Gastroesophageal sphincter (tissue), 4 donors: ENCODE measurements at regions not wholly inside any gene's neighbourhood (a gene's known extent, or its start where the extent isn't known, plus 50 kb on each side); places are given as distances from the start of the nearest gene placed in this dataset.

Source experiments
- ATAC-seq: fragments of 150-250 bp; one replicate; pipeline ENCODE4 v1.9.1; 2016; ENCODE audit warnings: mild to moderate bottlenecking, moderate library complexity
- H3K27ac ChIP-seq, 4 donors: fragments of 200-600 bp; sonication (generic) in 3 of 4; 1 replicate in 3 of 4; 2 replicates in 1 of 4; pipeline ENCODE4 v1.5.1; 2016 to 2019
- H3K27me3 ChIP-seq: fragments of 200-600 bp; sonication (generic); one replicate; pipeline ENCODE4 v1.5.1; 2019
- H3K36me3 ChIP-seq, 2 donors: fragments of 200-600 bp; sonication (generic); one replicate each; pipeline ENCODE4 v1.5.1; 2019; ENCODE audit warnings: control low read depth in 1 of 2
- H3K4me1 ChIP-seq, 3 donors: fragments of 200-600 bp; sonication (generic); 1 replicate in 2 of 3; 2 replicates in 1 of 3; pipeline ENCODE4 v1.5.1; 2016 to 2019; ENCODE audit warnings: control low read depth in 2 of 3
- H3K4me3 ChIP-seq, 2 donors: fragments of 200-600 bp; sonication (generic); one replicate each; pipeline ENCODE4 v1.5.1; 2019; ENCODE audit warnings: mild to moderate bottlenecking in 1 of 2, moderate library complexity in 1 of 2
- H3K9me3 ChIP-seq, 3 donors: fragments of 200-600 bp; sonication (generic); one replicate each; pipeline ENCODE4 v1.5.1; 2017 to 2019; ENCODE audit warnings: control low read depth in 2 of 3
- CTCF ChIP-seq, 4 experiments: fragments of 200-600 bp in 2 of 4; fragments of 450-650 bp in 2 of 4; sonication (generic) in 1 of 4; IDR thresholded peaks; one replicate each; pipeline ENCODE4 v1.5.1; 2017 to 2019; ENCODE audit warnings: antibody characterized with exemption in 4 of 4, mild to moderate bottlenecking in 2 of 4, moderate library complexity in 2 of 4
- EP300 ChIP-seq: sonication (generic); formaldehyde crosslinking; IDR thresholded peaks from one replicate; pipeline ENCODE4 v1.6.1; 2017; ENCODE audit warnings: antibody characterized with exemption, mild to moderate bottlenecking
- POLR2A ChIP-seq, 2 donors: fragments of 450-650 bp; IDR thresholded peaks; one replicate each; pipeline ENCODE4 v1.6.1; 2017; ENCODE audit warnings: antibody characterized with exemption in 2 of 2, mild to moderate bottlenecking in 2 of 2, moderate library complexity in 1 of 2
- POLR2AphosphoS5 ChIP-seq: sonication (generic); formaldehyde crosslinking; IDR thresholded peaks from one replicate; pipeline ENCODE4 v1.6.1; 2017; ENCODE audit warnings: antibody characterized with exemption
- WGBS, 2 donors: methylation state at CpG; one replicate each; pipeline ENCODE4 v1.1.5; 2018; ENCODE audit warnings: low coverage in 1 of 2; 5-methylcytosine and 5-hydroxymethylcytosine counted together

- no peak overlapping the region for H3K27ac ChIP-seq
- H3K36me3 ChIP-seq, result no peaks in the 10 kb centered on the region
- no peaks in the 10 kb centered on the region for H3K27me3 ChIP-seq
- no peaks in the 10 kb centered on the region for H3K4me1 ChIP-seq
- 74 to 80% methylated on average over 4 to 5 of the region's 5 CpGs for WGBS, 2 donors
- H3K4me3 ChIP-seq, result no peak overlapping the region
- no peak for TF ChIP-seq POLR2A (IDR thresholded peaks at IDR 0.05)
- no peak for TF ChIP-seq EP300
- TF ChIP-seq CTCF (IDR thresholded peaks at IDR 0.05), result no peak
- TF ChIP-seq POLR2AphosphoS5, result no peak
- H3K9me3 ChIP-seq, result no peaks in the 10 kb centered on the region
- no peak for ATAC-seq
These were observed 320.8 kb downstream of the CBLN1 start for GRCh38 chr16:48960830-48961229.

- Histone ChIP-seq H3K4me3 (no peak overlapping the region), H3K9me3 (no peaks in the 10 kb centered on the region), H3K27me3 (no peaks in the 10 kb centered on the region), H3K36me3 (no peaks in the 10 kb centered on the region), H3K27ac (no peak overlapping the region), H3K4me1 (no peaks in the 10 kb centered on the region)
- no peak for ATAC-seq
- TF ChIP-seq POLR2A (IDR thresholded peaks at IDR 0.05), result no peak
- TF ChIP-seq EP300, result no peak
- no peak for TF ChIP-seq CTCF (IDR thresholded peaks at IDR 0.05)
- TF ChIP-seq POLR2AphosphoS5, result no peak
These were observed 321.9 kb downstream of the CBLN1 start for GRCh38 chr16:48959747-48960146.

GRCh38 chr16:48959204-48959603, 322.4 kb downstream of the CBLN1 start:
- H3K9me3 ChIP-seq, result no peaks in the 10 kb centered on the region

GRCh38 chr16:48958681-48959080, 323.0 kb downstream of the CBLN1 start:
- Histone ChIP-seq H3K9me3 (no peaks in the 10 kb centered on the region), H3K4me1 (no peaks in the 10 kb centered on the region), H3K36me3 (no peaks in the 10 kb centered on the region), H3K27ac (no peak overlapping the region), H3K27me3 (no peaks in the 10 kb centered on the region), H3K4me3 (no peak overlapping the region)
- WGBS, 2 donors, result 48% methylated on average over 4 of the region's 5 CpGs; no CpG with 5 or more reads in 1 of the 2 donors
- ATAC-seq, result no peak
- no peak for TF ChIP-seq POLR2AphosphoS5
- TF ChIP-seq POLR2A (IDR thresholded peaks at IDR 0.05), result no peak
- TF ChIP-seq EP300, result no peak
- no peak for TF ChIP-seq CTCF (IDR thresholded peaks at IDR 0.05)

More at GRCh38 chr16:48959204-48959603, 322.4 kb downstream of the CBLN1 start:
- TF ChIP-seq POLR2A (IDR thresholded peaks at IDR 0.05) (no peak), CTCF (IDR thresholded peaks at IDR 0.05) (no peak), EP300 (no peak), POLR2AphosphoS5 (no peak)
- Histone ChIP-seq H3K27me3 (no peaks in the 10 kb centered on the region), H3K4me1 (no peaks in the 10 kb centered on the region), H3K36me3 (no peaks in the 10 kb centered on the region), H3K4me3 (no peak overlapping the region), H3K27ac (no peak overlapping the region)
- WGBS, 2 donors, result 50 to 81% methylated on average over 1 to 3 of the region's 3 CpGs
- ATAC-seq, result no peak

GRCh38 chr16:48956620-48957019, 325.0 kb downstream of the CBLN1 start:
- ATAC-seq, result no peak
- Histone ChIP-seq H3K27ac (no peak overlapping the region), H3K4me3 (no peak overlapping the region), H3K4me1 (no peaks in the 10 kb centered on the region), H3K36me3 (no peaks in the 10 kb centered on the region), H3K9me3 (no peaks in the 10 kb centered on the region), H3K27me3 (no peaks in the 10 kb centered on the region)
- TF ChIP-seq POLR2AphosphoS5, result no peak
- no peak for TF ChIP-seq CTCF (IDR thresholded peaks at IDR 0.05)
- no peak for TF ChIP-seq POLR2A (IDR thresholded peaks at IDR 0.05)
- no peak for TF ChIP-seq EP300
- WGBS, 2 donors, result 73 to 89% methylated on average over 2 to 4 of the region's 4 CpGs
